HK-2 (cell line): ENCODE measurements at regions not wholly inside any gene's neighbourhood (a gene's known extent, or its start where the extent isn't known, plus 50 kb on each side); places are given as distances from the start of the nearest gene placed in this dataset.
"Not testable (repeated sequence)": the region's sequence is repeated elsewhere in the genome, so short reads cannot be mapped to it uniquely, and the experiment has no call there.

ENCODE experiments used
- DNase-seq: peaks from one replicate; pipeline ENCODE4 v3.0.0-alpha.2; 2018; ENCODE audit not compliant: unreplicated experiment

GRCh38 chr7:104956753-104957450 is 57.1 kb upstream of the KMT2E start:
- peak; percentile 42 for DNase-seq

DNA sequence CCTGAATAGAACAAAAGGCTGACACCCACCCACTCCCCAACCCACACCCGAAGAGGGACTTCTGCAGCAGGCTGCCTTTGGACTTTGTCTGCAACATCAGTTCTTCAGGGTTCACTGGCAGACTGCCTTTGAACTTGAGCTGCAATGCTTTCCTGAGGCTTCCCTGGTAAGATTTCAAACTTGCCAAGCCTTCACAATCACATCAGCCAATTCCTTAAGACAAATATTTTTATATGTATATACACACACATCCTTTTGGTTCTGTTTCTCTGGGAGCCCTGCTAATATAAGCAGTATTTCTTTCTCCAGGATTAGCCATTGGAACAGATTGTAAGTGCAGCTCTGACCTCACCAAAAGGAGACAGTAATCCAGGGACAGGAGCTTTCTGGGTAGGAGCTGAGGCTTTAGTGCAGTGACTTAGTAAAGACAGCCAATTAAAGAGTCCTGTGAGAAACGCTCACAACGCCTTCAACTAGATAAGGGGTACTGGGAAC is 55.6 kb upstream of the KMT2E start:
- no peak for DNase-seq

GRCh38 chr7:104959483-104959882 is 54.5 kb upstream of the KMT2E start:
- not testable (repeated sequence) for DNase-seq

- no peak for DNase-seq
These were observed 53.1 kb upstream of the KMT2E start for GRCh38 chr7:104960741-104961448.

DNA sequence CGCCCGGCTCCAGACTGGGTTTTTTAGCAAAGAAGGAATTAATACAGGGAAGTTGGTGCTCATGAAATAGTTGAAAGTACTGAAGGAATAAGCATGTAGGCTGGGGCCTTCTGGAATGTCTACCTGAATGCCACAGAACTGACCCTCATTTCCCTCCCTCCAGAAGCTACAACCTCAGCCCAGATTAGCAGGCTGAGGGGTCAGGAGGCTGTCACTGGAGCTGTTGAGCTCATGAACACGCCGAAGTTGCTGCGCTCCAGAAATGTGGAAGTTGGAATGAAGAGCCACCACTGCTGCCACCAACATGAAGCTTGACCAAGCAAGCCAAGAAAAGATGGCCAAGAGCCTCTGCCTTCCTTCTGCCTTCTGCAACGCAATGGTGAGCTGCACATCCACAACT is 52.2 kb upstream of the KMT2E start:
- no peak for DNase-seq

DNA sequence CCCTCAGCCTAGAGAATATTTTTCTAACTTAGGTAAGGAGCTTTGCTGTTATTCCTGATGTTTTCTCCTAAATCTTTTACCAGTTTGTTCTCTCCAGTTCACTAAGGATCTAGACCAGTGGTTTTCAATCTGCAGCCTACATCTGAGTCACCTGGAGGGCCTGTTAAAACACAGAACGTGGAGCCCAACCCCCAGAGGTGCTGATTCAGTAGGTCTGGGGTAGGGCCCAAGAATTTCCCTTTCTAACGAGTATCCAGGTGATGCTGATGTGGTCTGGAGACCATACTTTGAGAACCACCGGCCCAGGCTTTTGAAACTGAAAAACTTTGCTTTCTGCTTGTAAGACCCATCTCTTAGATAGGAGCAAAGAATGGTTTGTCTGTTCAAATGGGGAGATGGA is 51.2 kb upstream of the KMT2E start:
- peak; percentile 46 for DNase-seq

- DNase-seq, result no peak
These were observed 50.5 kb upstream of the KMT2E start for GRCh38 chr7:104963378-104963990.

DNA sequence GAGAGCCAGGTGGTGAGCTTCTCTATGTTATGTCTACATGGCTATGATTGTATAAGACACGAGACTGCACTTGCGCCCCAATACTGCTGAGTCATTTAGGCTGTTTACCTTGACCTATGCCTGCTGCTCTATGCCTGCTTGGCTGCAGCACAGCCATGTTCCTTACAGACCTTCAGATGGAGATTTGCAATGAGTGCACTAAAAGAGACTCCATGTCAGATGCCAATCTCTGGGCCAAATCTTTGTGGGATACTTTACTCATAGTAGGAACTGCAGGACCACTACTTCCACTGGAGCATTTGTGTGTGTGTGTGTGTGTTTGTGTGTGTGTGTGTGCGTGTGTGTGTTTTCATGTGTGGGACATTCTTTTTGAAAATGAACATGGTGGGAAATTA is 50.0 kb upstream of the KMT2E start:
- no peak for DNase-seq
